ENCODE measurements at regions not wholly inside any gene's neighbourhood (a gene's known extent, or its start where the extent isn't known, plus 50 kb on each side); places are given as distances from the start of the nearest gene placed in this dataset.
"Not testable (repeated sequence)": the region's sequence is repeated elsewhere in the genome, so short reads cannot be mapped to it uniquely, and the experiment has no call there.

DNA sequence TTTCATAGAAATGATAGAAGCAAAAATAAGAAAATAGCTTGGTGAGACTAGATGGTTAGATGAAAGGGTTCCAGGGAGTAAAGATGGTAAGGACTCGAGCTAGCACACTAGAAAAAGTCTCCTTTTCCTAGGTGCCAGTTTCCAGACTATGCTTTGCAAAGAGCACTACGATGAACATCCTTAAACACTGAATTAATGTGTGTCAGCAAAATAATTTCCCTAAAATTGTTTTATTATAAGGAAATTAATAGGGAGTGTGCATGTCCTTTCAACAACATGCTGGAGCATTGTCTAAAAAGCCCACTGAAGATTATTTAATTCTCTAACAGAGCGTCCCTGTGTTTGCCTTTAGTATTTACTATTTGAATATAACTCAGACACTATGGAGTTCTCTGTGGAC lies 107.4 kb upstream of the NDUFV2 start:
- DNase-seq = no peak

DNA sequence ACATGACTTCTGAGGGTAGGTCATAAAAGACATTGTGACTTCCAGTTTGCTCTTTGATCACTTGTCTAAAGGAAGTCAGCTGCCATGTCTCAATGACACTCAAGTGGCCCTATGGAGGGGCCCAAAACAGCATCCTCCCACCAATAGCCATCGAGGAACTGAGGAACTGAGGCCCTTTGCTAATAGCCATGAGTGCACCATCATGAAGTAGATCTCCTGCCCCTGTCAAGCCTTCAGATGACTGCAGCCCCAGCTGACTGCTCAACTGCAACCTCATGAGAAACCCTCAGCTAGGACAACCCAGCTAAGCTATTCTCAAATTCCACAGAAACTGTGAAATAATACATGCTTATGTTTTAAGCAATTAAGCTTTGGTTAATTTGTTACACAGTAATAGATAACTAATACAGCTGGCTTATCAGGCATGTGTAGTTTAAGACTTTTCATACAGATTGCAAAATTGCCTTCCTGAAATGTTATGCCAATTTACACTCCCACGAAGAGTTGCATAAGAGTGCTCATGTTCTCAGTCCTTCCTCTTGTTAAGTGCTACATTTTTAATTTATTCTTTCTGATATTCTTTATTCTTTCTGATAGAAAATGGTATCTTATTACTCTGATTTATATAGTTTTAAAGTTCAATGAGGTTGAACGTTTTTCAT lies 105.6 kb upstream of the NDUFV2 start:
- no peak for DNase-seq

DNA sequence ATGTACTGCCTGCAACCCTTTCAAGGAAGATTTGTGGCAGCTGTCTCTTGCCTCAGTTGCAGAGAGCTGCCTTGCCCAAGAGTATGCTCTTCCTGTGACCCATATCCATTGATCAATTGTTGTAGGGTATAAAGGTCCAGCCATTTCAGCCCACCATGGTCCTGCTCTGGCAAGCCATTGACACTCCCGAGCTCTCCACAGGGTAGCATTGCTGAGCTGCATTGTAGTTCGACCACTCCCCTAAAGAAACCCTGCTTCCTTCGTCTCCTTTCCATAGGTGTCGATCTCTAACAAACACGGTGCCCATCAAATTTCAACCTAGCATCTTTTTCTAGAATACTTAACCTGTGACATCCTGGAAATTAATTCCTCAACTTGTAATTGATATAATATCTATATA lies 104.9 kb upstream of the NDUFV2 start:
- DNase-seq = no peak

DNA sequence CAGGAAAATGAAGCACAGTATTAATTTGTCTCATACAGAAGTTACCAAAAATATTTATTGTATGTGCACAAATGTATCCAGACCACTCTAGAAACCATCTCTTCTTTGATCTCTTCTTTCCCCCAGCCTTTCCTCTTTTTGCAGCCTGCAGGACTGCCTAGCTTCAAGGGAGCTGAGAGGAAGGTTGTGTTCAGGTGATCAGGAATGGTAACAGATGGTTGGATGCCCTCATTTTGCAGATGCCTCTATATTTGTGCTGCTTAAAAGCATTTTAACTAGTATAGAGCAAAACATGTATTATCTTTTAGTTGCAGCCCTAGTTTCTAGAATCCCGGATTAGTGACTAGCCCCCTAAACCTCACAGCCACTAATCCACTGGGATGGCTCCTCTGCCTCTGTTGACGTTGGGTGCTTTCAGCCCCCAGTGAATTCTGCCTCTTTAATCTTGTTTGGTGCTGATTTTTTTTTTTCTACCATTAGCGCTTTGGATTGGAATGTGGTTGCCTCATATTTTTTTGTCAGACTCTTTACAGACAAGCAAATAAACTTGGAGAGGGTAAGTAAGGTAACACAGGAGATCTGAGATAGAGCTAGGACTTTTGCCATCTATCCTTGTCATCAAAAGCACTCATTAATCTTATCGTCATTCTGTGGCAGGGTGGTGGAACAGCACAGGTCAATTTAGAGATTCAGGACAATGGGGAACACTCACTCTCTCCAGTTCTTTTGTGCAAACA lies 103.8 kb upstream of the NDUFV2 start:
- DNase-seq = no peak

DNA sequence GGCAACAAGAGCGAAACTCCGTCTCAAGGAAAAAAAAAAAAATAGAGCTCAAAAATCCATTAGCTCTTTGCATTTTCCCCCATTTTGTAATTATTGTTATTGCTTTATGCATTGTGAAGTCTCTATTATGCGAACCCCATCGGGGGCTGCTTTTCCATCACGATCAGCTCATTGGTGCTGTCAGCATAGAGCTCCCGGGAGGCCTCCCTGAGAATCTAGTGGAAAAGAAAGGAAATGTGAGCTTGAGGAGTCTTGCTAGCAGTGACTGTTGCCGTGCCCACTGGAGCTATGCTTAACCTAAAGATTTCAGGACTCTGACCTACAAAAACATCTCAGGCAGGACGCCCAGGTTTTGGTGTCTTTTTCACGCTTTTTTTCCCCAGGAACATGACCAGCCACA lies 102.6 kb upstream of the NDUFV2 start:
- DNase-seq = no peak

DNA sequence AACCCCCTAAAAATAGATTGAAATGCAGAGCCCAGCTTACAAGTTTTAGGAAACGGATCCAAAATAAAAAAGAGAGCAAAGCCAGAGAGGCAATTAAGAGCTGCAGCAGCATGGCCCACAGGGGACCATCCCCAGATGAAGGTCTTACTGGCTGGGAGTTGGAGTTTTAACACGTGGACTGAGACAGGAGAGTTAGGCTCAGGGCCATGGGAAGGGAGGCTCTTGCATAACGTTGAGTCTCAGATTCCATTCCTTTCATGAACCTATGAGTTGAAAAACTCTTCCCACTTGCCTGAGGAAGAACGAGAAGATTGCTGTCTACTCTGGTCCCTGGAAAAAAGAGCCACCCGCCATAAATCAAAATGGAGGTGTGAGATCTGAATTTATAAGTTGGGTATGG lies 101.8 kb upstream of the NDUFV2 start:
- DNase-seq = no peak

DNA sequence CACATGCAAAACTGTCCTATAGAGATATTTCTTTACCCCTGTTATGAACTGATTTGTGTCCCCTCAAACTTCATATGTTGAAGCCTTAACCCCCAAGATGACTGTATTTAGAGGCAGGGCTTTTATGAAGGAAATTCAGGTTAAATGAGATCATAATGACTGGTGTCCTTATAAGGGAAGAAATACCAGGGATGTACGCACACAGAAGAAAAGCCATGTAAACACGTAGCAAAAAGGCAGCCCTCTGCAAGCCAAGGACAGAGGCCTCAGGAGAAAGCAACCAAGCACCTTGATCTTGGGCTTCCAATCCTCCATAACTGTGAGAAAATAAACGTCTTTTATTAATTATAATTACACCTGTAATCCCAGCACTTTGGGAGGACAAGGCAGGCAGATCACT lies 101.3 kb upstream of the NDUFV2 start:
- no peak for DNase-seq

DNA sequence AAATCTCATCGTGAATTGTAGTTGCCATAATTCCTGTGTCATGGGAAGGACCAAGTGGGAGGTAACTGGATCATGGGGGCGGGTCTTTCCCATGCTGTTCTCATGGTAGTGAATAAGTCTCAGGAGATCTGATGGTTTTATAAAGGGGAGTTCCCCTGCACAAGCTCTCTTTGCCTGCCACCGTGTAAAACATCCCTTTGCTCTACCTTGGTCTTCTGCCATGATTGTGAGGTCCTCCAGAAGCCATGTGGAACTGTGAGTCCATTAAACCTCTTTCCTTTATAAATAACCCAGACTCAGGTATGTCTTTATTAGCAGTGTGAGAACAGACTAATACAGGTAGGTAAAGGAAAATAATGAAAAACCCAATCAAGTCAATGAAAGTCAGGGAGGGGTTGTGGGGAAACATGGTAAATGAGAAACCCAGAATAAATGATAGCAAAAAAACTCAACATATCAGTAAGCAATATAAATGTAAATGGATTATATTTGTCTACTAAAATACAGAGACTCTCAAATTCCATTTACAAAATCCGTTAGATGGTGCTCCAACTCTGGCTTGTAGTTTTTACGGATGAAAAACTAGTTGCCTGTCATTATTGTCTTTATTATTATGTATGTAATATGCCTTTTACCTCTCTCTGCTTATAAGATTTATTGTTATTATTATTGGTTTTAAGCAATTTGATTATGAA lies 98.9 kb upstream of the NDUFV2 start:
- DNase-seq = no peak

DNA sequence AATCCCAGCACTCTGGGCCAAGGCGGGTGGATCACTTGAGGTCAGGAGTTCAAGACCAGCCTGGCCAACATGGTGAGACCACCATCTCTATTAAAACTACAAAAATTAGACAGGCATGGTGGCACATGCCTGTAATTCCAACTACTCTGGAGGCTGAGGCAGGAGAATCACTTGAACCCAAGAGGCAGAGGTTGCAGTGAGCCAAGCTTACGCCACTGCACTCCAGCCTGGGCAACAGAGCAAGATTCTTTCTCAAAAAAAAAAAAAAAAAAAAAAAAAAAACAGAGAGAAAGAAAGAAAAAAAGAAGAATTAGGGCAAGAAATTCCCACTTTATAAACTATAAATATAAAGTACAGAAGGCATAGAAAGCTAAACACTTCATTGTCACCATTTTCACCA lies 98.2 kb upstream of the NDUFV2 start:
- DNase-seq = not testable (repeated sequence)

DNA sequence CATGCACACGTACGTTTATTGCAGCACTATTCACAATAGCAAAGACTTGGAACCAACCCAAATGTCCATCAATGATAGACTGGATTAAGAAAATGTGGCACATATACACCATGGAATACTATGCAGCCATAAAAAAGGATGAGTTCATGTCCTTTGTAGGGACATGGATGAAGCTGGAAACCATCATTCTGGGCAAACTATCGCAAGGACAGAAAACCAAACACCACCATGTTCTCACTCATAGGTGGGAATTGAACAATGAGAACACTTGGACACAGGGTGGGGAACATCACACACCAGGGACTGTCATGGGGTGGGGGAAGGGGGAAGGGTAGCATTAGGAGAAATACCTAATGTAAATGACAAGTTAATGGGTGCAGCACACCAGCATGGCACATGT lies 94.8 kb upstream of the NDUFV2 start:
- not testable (repeated sequence) for DNase-seq

DNA sequence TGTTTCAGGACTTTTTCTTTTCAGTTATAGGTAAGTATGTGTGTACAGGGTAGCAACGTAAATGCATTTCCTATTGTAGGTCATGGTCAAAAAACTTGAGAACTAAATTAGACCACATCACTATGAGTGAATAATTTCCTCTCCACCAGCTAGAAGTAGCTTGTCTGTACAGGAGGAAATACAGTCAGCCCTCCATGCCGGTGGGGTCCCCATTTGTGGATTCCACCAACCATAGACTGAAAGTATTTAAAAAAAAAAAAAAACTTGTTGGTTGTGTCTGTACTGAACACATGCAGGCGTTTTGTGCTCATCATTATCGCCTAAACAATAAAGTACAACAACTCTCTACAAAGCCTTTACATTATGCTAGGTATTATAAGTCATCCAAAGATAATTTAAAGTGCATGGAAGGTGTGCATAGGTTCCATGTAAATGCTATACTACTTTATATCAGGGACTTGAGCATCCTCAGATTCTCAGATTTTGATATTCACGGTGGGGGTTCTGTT lies 94.2 kb upstream of the NDUFV2 start:
- DNase-seq = no peak

DNA sequence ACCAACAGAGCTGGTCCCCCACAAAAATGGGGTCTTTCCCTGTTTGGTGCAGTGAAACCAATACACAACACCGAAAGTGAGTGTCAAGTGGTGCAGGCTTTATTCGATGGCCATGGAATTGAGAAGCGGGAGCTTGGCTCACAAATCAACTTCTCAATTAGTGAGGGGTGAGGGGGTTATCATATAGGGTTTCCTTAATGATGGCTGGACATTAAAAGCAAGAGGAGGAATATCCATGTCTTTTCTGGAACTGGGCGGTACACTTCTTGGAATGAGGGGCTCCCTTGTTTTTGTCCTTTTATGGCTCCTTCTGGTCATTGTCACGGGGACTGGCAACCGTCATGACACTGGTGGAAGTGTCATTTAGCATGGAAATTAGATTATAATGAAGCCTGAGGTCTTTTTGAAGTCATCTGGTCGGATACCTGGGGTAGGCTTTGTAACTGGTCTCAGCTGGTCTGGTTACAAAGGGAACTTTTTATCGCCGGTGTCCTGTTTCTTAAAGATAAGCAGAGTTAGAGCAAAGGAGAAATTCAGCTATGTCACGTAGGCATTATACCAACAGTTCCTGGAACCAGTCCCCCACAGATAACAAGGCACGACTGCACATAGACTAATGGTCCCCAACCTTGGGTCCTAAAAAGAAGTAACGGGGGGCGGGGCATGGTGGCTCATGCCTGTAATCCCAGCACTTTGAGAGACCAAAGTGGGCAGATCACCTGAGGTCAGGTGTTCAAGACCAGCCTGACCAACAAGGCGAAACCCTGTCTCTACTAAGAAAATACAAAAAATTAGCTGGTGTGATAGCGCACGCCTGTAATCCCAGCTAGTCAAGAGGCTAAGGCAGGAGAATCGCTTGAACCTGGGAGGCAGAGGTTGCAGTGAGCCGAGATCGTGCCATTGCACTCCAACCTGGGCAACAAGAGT lies 93.5 kb upstream of the NDUFV2 start:
- no peak for DNase-seq

DNA sequence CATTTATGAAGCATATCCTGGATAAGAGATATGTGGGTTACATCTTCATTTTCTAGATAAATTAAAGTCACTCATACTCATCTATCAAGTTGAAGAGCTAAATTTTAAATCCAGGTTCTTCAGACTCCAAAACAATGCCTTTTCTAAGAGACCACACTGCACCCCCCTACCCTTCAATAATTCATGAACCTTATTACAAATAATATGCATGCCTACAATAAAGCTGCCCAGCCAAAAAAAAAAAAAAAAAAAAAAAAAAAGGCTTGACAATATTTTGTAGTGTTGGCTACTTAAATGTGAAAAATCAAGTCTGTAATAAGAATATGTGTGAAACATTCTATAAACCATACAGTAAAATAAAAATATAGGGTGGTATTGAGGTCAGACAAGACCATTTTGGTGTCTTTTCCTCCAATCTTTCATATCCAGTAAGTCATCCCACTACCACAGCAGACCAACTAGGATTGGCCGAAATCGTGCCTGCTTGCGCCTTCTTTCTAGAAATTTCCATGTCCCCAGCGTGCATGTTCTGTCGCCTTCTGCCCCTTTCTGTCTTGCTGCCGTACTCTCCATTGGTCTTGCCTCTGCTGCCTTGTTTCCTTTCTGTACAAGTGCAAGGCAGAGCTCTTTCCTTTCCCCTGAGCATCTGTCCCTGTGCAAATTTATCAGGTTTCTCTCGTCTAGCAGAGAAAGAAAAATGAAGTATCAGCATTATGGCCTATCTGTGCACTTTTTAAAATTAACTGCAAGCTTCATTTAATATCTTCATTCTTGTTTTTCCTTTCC lies 92.6 kb upstream of the NDUFV2 start:
- DNase-seq = no peak

DNA sequence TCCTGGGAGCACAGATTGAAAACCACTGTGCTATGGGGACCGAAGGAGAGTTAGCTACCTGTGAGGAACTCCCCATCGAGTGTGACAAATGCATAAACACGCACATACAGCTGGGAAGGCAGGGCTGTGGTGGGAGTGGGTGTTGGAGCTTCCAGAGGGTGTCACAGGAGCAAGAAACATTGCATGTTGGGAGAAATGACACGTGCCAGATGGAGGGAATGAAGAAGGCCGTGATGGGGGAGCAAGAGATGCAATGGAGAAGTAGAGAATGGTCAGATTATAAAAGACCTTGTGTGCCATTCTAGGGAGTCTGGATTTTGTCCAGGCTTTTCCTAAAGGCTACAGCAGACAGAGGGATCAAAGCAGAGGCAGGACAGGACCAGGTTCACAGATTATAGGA lies 91.1 kb upstream of the NDUFV2 start:
- no peak for DNase-seq

DNA sequence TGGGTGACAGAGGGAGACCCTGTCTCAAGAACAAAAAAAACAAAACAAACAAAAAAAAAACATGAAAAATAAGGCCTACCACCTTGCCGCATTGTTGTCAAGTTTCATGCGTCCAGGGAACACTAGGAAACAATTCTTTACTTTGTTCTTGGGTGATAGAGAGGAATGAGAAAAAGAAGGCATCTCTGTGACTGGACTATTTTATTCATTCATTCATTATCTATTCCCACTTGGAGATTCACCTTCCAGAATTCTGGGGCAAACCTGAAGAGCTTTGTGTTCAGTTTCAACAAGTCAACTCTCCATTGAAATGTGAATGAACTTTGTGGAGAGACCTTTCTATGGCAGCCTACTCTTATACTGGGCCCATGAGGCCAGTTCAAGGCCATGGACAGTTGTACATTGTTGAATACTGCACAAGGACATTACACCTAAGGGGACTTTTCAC lies 88.5 kb upstream of the NDUFV2 start:
- no peak for DNase-seq

DNA sequence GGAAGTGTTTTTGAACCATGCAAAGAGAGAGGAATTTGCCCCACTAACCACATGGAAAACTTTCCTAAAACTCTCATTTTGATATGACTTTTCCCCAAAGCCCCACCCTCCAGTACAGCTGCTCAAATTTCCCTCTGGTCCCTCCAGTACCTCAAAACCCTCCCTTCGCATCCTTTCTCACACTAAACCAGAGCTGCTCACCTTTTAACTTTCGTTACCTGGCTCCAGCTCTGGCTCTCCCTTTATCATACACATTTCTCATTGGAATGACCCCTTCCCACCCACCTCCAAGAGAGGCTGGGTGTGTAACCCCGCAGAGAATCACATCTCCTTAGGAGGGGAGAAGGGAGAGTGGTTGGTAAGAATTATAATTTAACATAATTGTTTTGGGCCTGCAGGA lies 86.8 kb upstream of the NDUFV2 start:
- DNase-seq = no peak

DNA sequence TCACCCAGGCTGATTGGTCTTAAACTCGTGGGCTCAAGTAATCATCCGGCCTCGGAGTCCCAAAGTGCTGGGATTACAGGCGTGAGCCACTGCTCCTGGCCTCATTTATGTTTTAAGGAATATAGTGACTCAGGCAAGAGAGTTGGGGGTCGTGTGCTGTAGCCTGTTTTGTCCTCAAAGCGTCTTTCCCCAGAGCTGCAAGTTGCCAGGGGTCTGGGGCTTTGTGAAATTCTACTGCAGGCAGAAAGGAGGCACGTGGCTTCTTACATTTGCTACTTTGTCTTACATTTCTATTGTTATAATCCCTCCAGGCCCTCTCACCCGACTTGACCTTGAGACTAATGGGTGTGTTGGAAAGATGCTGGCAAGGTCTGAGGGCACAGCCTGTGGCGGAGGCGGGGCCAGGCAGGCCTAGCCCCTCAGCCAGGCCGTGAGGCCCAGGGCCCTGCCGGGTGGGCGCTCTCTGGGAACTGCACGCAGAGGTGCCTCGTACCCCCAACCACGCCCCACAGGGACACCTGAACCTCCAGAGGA lies 85.8 kb upstream of the NDUFV2 start:
- DNase-seq = no peak

DNA sequence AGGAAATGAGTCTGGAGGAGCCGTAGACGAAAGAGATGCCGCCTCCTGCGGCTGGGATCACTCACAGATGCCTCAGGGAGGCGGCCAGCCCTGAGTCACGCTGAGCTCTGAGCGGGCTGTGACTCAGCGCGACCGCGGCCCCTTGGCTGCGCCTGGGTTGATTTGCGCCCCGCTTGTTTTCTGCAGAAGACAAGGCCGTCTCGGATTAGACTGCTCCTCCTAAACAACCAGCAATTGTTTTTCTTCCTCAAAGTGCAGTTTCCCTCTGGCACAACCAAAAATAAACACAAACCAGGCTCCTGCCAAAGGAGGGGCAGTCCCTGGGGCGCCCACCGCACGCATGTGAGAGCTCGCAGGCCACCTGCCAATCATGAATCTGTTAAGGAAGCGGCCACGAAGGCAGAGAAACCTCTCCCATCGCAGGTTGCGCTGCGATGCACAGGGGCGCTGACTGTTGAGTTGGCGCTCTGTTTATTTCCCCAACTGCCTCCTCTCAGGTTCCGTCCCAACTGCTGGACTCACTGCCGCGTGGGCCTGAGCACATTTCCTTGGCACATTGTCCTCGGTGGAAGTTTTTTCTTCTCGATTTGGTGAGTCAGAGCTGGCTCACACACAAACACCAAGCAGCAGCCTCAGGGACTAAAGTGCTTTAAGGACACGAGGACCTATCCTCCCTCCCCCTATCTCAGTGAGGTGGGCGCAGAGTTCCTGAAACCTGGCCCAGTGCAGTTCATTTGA lies 85.2 kb upstream of the NDUFV2 start:
- DNase-seq = no peak

DNA sequence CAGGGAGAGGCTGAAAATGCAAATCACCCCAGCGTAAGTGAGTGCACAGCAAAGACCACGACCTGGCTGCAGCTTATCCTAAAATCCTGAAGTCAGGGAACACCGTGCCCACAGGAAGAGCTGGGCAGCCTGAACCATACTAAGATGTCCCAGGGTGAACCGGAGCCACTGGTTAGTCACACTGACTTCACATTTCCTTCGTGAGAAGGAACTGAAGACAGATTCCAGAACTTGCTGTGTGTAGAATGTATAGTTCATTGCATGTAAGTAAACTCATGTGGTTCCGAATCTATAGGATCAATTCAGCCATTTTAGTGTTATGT lies 84.6 kb upstream of the NDUFV2 start:
- DNase-seq = no peak

DNA sequence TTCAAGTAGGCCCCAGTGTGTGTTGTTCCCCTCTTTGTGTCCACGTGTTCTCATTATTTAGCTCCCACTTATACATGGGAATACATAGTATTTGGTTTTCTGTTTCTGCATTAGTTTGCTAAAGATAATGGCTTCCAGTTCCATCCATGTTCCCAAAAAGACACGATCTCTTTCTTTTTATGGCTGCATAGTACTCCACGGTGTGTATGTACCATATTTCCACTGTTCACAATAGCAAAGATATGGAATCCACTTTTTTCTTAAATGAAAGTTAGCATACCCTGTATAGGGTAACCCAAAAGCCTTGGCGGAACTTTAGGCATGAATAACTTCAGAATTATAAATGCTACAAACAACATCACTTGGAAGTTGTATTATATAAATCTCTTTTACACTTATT lies 83.4 kb upstream of the NDUFV2 start:
- DNase-seq = no peak

DNA sequence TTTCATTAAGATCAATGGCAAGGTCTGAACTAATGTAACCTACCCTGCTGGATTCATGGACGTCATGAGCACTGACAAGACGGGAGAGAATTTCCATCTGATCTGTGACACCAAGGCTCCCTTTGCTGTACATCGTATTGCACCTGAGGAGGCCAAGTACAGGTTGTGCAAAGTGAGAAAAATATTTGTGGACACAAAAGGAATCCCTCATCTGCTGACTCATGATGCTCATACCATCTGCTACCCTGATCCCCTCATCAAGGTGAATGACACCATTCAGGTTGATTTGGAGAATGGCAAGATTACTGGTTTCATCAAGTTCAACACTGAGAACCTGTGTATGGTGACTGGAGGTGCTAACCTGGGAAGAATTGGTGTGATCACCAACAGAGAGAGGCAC lies 82.3 kb upstream of the NDUFV2 start:
- DNase-seq = no peak

All from NCI-H1048 (cell line).